ENCODE measurements at regions not wholly inside any gene's neighbourhood (a gene's known extent, or its start where the extent isn't known, plus 50 kb on each side); places are given as distances from the start of the nearest gene placed in this dataset.

DNA sequence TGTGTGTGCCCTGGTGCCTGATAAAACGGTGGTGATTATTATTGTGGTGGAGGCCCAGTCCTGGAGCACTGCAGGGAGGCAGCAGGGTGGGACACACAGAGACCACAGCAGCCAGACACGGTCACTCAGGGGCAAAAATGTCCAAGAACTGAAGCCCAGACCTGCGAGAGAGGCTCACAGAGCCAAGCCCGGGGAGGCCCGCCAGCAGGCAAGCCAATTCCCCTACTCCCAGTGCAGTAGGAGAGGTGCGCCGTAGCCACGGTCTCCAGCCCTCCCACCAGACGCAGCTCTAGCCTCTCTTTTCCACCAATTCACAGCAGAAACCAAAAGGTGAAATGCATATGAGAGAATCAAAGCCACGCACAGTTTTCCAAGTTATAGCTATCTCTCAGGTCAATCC, 179.4 kb upstream of the TAB2 start (continued):
- TF ChIP-seq HDAC6 (IDR thresholded peaks at IDR 0.05; ENCODE audit: low read depth, low read length), result no peak
- no peak for TF ChIP-seq SIRT6 (IDR thresholded peaks at IDR 0.05; ENCODE audit: low read length)
- TF ChIP-seq TAF1 (IDR thresholded peaks at IDR 0.05; ENCODE audit: low read depth, low read length), result no peak
- TF ChIP-seq EGR1 (IDR thresholded peaks at IDR 0.05; ENCODE audit: borderline replicate concordance, low read depth, low read length), result no peak

All from H1 (cell line).